Kidney tubule cell (primary cell): ENCODE measurements at regions not wholly inside any gene's neighbourhood (a gene's known extent, or its start where the extent isn't known, plus 50 kb on each side); places are given as distances from the start of the nearest gene placed in this dataset.
A peak's percentile ranks its signal among the peaks of the same experiment; 100 is the strongest.
"Not testable (repeated sequence)": the region's sequence is repeated elsewhere in the genome, so short reads cannot be mapped to it uniquely, and the experiment has no call there.

Source experiments
- DNase-seq: peaks from one replicate; pipeline ENCODE4 v3.0.0-alpha.2; 2018; ENCODE audit warnings: low spot score

GRCh38 chr3:30469133-30469532, 137.3 kb upstream of the TGFBR2 start:
- DNase-seq = no peak

- DNase-seq = no peak
Observed at GRCh38 chr3:30470496-30470895, 135.9 kb upstream of the TGFBR2 start.

- peak; percentile 5 for DNase-seq
Observed at GRCh38 chr3:30471066-30471465, 135.3 kb upstream of the TGFBR2 start.

- no peak for DNase-seq
Observed at GRCh38 chr3:30471796-30472489, 134.5 kb upstream of the TGFBR2 start.

- peak; percentile 45 for DNase-seq
Observed at GRCh38 chr3:30473374-30474051, 132.9 kb upstream of the TGFBR2 start.

- no peak for DNase-seq
Observed at GRCh38 chr3:30474371-30474770, 132.0 kb upstream of the TGFBR2 start.

- peak; percentile 67 for DNase-seq
Observed at GRCh38 chr3:30475038-30475808, 131.2 kb upstream of the TGFBR2 start.

- no peak for DNase-seq
Observed at GRCh38 chr3:30475809-30476178, 130.6 kb upstream of the TGFBR2 start.

- peak; percentile 19 for DNase-seq
Observed at GRCh38 chr3:30476368-30477084, 129.9 kb upstream of the TGFBR2 start.

- no peak for DNase-seq
Observed at GRCh38 chr3:30477149-30477921, 129.1 kb upstream of the TGFBR2 start.

- not testable (repeated sequence) for DNase-seq
Observed at GRCh38 chr3:30479737-30480136, 126.7 kb upstream of the TGFBR2 start.

- DNase-seq = not testable (repeated sequence)
Observed at GRCh38 chr3:30480156-30480555, 126.2 kb upstream of the TGFBR2 start.

GRCh38 chr3:30480587-30480986, 125.8 kb upstream of the TGFBR2 start:
- no peak for DNase-seq

- DNase-seq = no peak
Observed at GRCh38 chr3:30481241-30481640, 125.2 kb upstream of the TGFBR2 start.

- DNase-seq = not testable (repeated sequence)
Observed at GRCh38 chr3:30484229-30484628, 122.2 kb upstream of the TGFBR2 start.

GRCh38 chr3:30486368-30486767, 120.0 kb upstream of the TGFBR2 start:
- DNase-seq = no peak

GRCh38 chr3:30488070-30488756, 118.2 kb upstream of the TGFBR2 start:
- DNase-seq = no peak

- no peak for DNase-seq
Observed at GRCh38 chr3:30492322-30493192, 113.8 kb upstream of the TGFBR2 start.

- no peak for DNase-seq
Observed at GRCh38 chr3:30493911-30494311, 112.5 kb upstream of the TGFBR2 start.
